SHP77 (cell line): ENCODE measurements at regions not wholly inside any gene's neighbourhood (a gene's known extent, or its start where the extent isn't known, plus 50 kb on each side); places are given as distances from the start of the nearest gene placed in this dataset.

ENCODE experiments used
- DNase-seq, 2 experiments: peaks; one replicate each; lab custom pipeline; 2025; lab: John Stamatoyannopoulos, UW

DNA sequence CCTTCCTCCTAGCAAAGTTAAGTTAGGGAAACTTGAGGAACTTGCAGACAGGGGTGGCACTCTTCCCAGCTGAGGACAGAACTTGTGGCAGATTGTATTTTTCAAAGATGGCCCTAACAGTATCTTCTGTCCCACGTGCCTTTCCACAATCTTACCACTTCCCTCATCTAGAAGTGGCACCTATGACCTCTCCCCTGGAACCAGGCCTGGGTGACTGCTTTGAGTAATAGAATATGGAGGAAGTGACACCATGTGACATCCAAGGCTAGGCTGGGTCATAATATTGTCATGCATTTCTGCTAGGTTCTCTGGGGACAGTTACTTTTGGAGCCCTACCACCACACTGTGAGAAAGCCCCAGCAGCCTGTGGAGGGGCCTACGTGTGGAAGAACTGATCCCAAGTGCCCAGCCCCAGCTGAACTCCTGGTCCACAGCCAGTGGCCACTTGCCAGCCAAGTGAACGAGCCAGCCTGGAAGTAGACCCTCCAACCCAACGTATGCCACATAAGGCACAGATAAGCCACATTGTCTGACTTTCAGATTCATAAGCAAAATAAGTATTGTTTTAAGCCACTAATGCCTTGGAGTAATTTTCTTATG lies 193.7 kb downstream of the PTPN20 start:
- DNase-seq: no peak

DNA sequence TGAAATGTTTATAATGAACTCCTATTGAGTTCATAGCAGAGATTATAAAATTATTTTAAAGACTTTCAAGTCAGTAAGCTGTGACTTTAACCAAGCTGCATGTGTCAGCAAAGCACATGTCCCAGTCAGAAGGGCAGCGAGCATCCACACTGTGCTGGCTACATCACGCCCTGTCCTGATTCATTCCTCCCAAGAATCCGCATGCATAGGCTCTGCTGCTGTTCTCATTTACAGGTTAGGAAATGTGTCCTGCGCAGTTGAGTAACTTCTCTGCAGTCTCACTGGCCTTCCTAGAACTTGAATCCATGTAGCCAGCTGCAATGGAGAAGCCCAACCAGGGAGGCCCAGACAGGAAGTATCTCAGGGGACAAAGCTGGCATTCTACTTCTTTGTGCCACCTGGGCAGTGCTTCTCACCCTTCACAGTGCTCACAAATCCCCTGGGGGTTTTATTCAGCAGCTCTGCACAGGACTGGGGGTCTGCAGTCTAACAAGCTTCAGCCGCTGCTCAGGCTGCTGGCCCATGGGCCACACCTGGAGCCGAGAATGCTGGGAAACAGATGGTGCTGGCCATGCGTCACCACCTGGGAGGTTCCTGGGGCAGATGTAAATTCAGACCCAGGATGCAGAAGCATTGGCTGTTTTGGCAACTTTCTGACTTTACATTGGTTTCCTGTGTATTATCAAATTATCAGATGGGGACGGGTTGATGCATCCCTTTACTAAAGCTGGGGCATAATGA lies 192.8 kb upstream of the GDF10 start:
- DNase-seq: no peak

DNA sequence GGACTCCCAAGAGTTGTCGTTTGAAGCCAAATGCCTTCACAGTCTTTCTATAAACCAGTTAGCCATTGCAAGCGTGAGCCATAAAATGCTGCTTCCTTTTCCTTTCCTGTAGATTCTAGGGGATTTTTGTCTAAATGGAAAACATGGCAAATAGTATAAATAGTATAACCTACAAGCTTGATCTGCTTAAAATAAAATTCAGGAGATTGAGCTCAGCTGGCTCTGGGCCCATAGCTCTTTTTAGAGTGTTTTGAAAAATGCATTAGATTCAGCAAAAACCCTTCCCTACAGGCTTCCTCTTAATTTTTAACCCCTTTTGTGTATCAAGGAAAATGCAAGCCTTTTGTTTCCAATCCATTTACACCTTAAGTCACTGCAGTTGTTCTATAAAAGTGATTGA lies 190.1 kb upstream of the GDF10 start:
- no peak for DNase-seq

DNA sequence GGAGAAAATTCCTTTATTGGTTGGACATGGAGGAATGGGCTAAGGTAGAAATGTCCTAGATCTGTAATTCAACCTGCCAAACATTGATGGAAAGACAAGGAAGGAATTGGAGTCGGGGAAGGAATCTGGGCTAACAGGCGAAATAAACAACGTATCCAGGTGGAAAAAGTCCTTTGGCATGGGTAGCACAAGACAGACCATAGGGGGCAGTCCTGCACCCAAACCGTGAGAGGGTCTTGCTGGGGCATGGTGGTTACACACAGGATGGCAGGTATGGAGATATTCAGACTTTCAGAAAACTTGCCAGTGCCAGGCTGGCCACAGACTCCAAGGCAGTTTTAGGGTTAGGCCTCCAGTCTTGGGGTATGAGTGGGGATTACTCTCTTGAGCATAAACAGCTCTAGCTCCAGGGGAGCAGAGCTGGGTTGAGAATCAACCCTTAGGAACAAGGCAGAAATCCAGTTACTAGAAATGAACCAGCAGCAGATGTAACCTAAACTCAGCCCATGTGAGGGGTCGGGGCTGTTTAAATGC lies 188.6 kb upstream of the GDF10 start:
- no peak for DNase-seq

GRCh38 chr10:47112612-47113011 lies 187.4 kb upstream of the GDF10 start:
- no peak for DNase-seq

DNA sequence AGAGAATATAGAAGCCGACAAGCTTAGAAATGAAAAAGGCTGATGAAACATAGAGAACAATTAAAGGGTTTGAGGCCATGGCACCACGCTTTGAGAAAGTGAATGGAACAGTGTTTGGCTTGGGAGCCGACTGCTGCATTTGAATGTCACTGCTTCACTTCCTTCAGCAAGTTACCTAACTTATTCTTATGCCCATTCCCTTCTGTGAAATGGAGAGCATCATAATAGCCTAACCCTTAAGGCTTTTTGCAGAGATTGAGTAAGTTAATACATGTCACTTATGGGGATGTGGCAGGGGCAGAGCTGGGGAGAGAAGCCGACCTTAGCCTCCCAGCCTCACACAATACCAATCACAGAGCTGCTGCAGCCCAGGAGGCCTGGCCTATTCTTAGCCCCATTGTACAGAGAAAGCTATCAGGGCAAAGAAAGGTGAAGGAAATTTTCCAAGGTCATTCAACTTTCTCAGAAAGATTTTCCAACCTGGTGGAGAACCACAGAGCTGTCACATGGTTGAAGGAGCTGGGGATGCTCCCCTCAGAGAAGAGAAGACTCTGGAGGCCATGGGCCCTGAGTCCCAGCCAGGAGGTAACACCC lies 186.0 kb upstream of the GDF10 start:
- no peak for DNase-seq

DNA sequence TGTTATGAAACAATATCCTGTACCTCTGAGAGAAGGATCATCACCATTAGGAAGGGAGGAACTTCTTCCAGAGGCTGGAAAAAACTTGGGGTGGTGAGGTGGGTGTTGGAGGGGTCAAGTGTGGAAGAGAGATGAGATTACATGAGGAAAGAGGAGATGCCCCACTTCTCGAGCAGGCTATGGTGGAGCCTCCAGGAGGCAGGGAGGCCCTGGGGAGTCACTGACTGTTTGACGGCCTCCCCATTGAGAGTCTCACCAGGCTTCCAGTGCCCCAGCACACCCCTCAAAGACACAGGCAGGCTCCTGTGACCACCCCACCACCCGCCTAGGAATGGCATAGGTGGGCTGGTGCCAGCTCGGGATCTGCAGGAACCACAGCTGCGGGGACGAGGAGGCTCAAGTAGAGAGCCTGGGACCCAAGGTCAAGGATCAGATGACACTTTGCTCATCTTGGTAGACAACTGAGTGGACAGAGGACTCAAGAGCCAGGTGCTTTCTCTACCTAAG lies 185.3 kb upstream of the GDF10 start:
- no peak for DNase-seq

- DNase-seq: no peak
Measured at GRCh38 chr10:47115322-47115721, 184.7 kb upstream of the GDF10 start.

DNA sequence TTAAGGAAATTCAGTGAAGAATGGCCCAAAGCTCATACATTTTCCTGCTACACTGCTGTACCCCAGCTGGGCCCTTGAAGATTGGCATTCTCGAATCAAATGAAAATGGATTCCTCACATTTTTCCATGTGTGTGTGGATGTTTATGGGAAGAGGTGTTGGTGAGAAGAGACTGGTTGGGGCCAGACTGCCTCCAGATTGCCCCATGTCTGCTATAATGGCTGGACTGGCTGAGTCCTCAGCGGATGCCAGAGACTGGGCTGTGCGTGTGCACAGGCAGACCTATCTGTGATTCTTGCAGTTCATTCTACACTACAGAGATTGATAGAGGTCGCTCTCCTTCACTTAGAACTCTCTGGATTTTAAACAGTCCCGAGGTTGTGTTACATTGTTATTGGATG lies 183.6 kb upstream of the GDF10 start:
- no peak for DNase-seq

DNA sequence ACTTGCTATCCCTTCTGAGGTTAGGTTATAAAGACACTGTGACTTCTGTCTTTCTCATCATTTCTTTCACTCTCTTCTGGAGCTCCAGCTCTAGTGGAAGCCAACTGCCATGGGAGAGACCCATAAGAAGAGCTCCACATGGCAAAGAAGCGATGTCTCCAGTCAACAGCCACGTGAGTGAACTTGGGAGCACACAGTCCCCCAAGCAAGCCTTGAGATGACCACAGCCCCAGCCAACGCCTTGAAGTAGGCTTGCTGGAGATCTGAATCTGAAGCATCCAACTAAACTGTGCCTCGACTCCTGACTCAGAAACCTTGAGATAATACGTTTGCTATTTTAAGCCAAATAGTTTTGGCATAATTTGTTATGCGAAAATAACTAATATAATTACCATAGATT lies 181.7 kb upstream of the GDF10 start:
- no peak for DNase-seq

GRCh38 chr10:47121336-47121735 lies 178.7 kb upstream of the GDF10 start:
- no peak for DNase-seq

DNA sequence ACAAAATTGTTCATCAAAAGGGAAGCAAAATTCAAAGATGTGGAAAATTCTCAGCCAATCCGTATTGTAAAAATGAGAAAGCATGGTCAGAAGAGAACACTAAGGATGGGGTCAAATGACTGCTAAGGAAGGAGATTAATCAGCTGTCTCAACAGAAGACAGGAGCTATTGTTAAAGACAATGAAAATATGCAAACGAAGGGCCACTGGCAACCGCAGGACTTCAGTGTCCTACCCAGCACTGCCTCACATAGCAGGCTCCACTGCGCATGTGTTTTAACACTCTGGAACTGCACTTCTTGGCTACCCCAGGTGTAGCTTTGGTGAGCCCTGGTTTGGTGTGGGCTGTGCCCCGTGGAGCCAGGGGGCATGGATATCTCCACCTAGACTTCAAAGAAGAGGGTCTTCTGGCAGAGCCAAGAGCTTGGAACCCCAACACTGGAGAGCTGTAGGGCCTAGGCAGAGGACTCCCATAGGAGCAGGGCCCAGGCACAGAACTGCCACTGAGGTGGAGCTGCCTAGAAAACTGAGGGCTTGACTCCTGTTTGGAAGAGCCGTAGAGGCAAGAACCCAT lies 176.2 kb upstream of the GDF10 start:
- no peak for DNase-seq

GRCh38 chr10:47127188-47127785 lies 172.7 kb upstream of the GDF10 start:
- DNase-seq: no peak

DNA sequence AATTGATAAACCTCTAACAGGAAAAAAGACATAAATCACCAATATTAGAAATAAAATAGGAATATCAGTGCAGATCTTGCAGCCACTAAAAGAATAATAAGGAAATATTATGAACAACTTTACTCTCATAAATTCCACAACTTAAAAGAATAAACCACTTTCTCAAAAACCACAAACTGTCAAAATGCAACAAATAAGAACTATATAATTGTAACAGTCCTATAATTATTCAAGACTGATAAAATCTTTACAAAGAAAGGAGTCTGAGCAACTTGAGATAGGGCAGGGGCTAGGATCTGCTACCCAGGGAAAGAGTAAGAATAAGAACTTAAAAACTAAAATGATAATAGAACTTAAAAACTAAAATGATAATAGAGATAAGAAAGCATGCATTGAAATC lies 169.5 kb upstream of the GDF10 start:
- DNase-seq: no peak

- DNase-seq: no peak
Measured at GRCh38 chr10:47133871-47134570, 166.0 kb upstream of the GDF10 start.

DNA sequence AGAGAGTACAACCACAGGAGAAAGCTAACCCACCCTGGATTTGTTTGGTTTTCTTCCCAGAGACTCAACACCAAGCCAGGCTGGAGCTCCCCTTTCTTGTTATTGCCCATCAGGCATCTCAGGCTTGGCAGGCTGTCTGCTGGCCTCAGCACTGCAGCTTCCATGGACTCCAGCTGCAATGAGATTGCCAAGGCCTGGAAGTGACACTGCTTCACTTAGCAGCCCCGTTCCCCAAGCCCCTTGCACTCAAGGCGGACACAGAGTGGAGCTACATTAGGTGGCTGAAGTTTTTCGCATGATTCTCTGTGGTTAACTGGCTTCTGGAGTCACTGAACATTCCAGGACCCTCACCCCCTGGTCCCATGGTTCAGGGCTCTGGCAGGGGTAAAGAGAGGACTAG lies 163.1 kb upstream of the GDF10 start:
- DNase-seq: no peak

- no peak for DNase-seq
Measured at GRCh38 chr10:47137311-47137851, 162.6 kb upstream of the GDF10 start.

DNA sequence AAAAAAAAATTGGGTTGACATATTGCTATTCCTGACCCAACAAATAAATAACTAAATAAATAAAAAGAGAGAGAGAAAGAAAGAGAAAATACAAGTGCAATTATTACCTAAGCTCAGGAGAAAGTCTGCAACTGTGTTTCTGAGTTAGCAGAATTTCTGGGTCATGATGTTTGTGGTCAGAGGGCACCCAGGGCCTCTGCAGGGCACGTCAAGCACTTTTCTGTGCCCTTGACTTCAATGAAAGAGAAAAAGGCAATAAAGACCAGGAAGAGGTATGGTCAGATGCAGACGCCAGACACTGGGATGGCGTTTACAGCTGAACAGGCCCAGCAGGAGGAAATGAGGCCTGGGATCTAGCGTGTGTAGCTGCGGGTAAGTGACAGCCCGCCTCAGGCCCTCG lies 160.9 kb upstream of the GDF10 start:
- DNase-seq: no peak

- no peak for DNase-seq
Measured at GRCh38 chr10:47140761-47141348, 159.1 kb upstream of the GDF10 start.

GRCh38 chr10:47141349-47141748 lies 158.6 kb upstream of the GDF10 start:
- DNase-seq: no peak

DNA sequence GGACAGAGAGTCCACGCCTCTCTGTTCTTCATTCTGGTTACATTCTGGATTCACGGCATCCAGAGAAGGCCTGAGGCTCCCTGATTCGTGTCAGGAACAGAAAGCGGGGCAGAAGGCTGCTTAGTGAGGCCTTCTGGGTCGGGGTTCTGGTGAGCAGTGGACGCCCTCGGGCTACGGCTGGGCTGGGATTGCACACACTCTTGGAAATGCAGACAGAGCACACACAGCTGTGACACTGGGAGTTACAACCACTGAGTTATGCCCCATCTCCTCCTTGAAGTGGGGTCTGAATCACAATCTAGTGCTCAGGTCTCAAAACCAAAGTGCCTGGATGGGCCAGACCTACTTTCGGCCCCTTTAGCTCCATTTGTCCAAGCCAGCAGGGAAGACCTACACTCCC lies 156.9 kb upstream of the GDF10 start:
- DNase-seq: no peak
